ENCODE measurements at regions not wholly inside any gene's neighbourhood (a gene's known extent, or its start where the extent isn't known, plus 50 kb on each side); places are given as distances from the start of the nearest gene placed in this dataset.

GRCh38 chr2:5125017-5125730, 567.0 kb upstream of the SOX11 start:
- Histone ChIP-seq H3K27me3 (ENCODE audit: control insufficient read depth, insufficient read depth, low read length) (no peaks in the 10 kb centered on the region), H3K4me3 (ENCODE audit: low read depth, low read length) (no peak overlapping the region), H3K36me3 (ENCODE audit: control insufficient read depth, insufficient read depth, low read length) (no peaks in the 10 kb centered on the region)
- no peak for TF ChIP-seq CTCF (IDR thresholded peaks at IDR 0.05; ENCODE audit: insufficient read depth, low read length, severe bottlenecking)
- FAIRE-seq (no peak), DNase-seq (ENCODE audit: low read depth) (no peak)

- Histone ChIP-seq H3K4me3 (ENCODE audit: low read depth, low read length) (no peak overlapping the region), H3K27me3 (ENCODE audit: control insufficient read depth, insufficient read depth, low read length) (no peaks in the 10 kb centered on the region), H3K36me3 (ENCODE audit: control insufficient read depth, insufficient read depth, low read length) (no peaks in the 10 kb centered on the region)
- TF ChIP-seq CTCF (IDR thresholded peaks at IDR 0.05; ENCODE audit: insufficient read depth, low read length, severe bottlenecking), result no peak
- DNase-seq (ENCODE audit: low read depth) (no peak), FAIRE-seq (no peak)
Measured at GRCh38 chr2:5132281-5132680, 559.9 kb upstream of the SOX11 start.

GRCh38 chr2:5140347-5140746, 551.8 kb upstream of the SOX11 start:
- TF ChIP-seq CTCF (IDR thresholded peaks at IDR 0.05; ENCODE audit: insufficient read depth, low read length, severe bottlenecking), result no peak
- no peaks in the 10 kb centered on the region for H3K36me3 ChIP-seq (ENCODE audit: control insufficient read depth, insufficient read depth, low read length)
- H3K27me3 ChIP-seq (ENCODE audit: control insufficient read depth, insufficient read depth, low read length), result no peaks in the 10 kb centered on the region
- H3K4me3 ChIP-seq (ENCODE audit: low read depth, low read length), result no peak overlapping the region
- FAIRE-seq (no peak), DNase-seq (ENCODE audit: low read depth) (peak; percentile 83)

- DNase-seq (ENCODE audit: low read depth) (no peak), FAIRE-seq (no peak)
- no peak overlapping the region for H3K4me3 ChIP-seq (ENCODE audit: low read depth, low read length)
- H3K36me3 ChIP-seq (ENCODE audit: control insufficient read depth, insufficient read depth, low read length), result no peaks in the 10 kb centered on the region
- TF ChIP-seq CTCF (IDR thresholded peaks at IDR 0.05; ENCODE audit: insufficient read depth, low read length, severe bottlenecking), result no peak
- H3K27me3 ChIP-seq (ENCODE audit: control insufficient read depth, insufficient read depth, low read length), result no peaks in the 10 kb centered on the region
Measured at GRCh38 chr2:5144159-5144558, 548.0 kb upstream of the SOX11 start.

GRCh38 chr2:5145053-5145452, 547.1 kb upstream of the SOX11 start:
- no peak for TF ChIP-seq CTCF (IDR thresholded peaks at IDR 0.05; ENCODE audit: insufficient read depth, low read length, severe bottlenecking)
- Histone ChIP-seq H3K4me3 (ENCODE audit: low read depth, low read length) (no peak overlapping the region), H3K36me3 (ENCODE audit: control insufficient read depth, insufficient read depth, low read length) (no peaks in the 10 kb centered on the region), H3K27me3 (ENCODE audit: control insufficient read depth, insufficient read depth, low read length) (no peaks in the 10 kb centered on the region)
- no peak for FAIRE-seq
- no peak for DNase-seq (ENCODE audit: low read depth)

- FAIRE-seq (no peak), DNase-seq (ENCODE audit: low read depth) (no peak)
- no peaks in the 10 kb centered on the region for H3K27me3 ChIP-seq (ENCODE audit: control insufficient read depth, insufficient read depth, low read length)
- no peaks in the 10 kb centered on the region for H3K36me3 ChIP-seq (ENCODE audit: control insufficient read depth, insufficient read depth, low read length)
- no peak overlapping the region for H3K4me3 ChIP-seq (ENCODE audit: low read depth, low read length)
- no peak for TF ChIP-seq CTCF (IDR thresholded peaks at IDR 0.05; ENCODE audit: insufficient read depth, low read length, severe bottlenecking)
Measured at GRCh38 chr2:5145801-5146200, 546.4 kb upstream of the SOX11 start.
